ENCODE measurements at regions not wholly inside any gene's neighbourhood (a gene's known extent, or its start where the extent isn't known, plus 50 kb on each side); places are given as distances from the start of the nearest gene placed in this dataset.

DNA sequence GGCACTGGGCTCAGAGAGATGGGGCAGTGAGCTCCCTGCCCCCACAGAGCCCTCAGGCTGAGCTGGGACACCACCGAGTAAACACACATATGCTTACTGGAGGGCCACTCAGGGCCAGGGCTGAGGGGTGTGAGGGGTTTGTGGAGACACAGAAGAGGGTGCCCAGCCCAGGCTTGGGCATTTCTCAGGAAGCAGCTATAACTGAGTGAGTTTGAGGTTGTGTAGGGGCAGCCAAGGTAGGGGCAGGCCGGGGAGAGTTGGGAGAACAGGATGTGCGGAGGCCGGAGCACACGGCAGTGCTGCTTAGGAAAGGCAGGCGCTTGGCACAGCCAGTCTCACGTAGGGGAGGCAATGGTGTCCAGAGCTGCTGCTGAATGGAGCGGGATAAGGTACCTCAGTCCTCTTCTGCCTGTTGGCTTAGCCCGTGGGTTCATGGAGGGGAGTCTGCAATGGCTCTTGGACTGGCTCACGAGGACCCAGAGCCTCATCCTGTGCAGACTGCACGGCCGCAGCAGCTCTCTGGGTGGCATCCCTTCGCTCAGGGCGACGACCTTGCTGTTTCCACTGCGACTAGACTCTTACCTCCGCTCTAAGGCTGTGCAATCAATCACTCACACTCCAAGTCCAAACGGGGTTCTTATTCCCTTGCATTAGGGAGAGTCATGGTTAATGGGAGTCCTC, 466.1 kb upstream of the HS6ST1 start:
- DNase-seq, result no peak

DNA sequence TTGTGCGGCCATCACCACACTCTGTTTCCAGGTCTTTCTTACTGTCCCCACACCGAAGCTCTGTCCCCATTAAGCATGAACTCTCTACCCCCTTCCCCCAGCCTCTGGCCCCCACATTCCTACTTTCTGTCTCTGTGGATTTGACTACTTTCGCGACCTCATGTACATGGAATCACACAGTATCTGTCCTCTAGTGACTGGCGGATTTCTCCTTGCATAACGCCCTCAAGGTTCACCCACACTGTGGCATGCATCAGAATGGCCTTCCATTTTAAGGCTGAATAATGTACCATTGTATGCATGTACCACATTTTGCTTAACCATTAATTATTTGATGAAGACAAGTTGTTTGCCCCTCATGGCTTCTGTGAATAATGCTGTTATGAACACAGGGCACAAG, 467.6 kb upstream of the HS6ST1 start:
- DNase-seq, result no peak

DNA sequence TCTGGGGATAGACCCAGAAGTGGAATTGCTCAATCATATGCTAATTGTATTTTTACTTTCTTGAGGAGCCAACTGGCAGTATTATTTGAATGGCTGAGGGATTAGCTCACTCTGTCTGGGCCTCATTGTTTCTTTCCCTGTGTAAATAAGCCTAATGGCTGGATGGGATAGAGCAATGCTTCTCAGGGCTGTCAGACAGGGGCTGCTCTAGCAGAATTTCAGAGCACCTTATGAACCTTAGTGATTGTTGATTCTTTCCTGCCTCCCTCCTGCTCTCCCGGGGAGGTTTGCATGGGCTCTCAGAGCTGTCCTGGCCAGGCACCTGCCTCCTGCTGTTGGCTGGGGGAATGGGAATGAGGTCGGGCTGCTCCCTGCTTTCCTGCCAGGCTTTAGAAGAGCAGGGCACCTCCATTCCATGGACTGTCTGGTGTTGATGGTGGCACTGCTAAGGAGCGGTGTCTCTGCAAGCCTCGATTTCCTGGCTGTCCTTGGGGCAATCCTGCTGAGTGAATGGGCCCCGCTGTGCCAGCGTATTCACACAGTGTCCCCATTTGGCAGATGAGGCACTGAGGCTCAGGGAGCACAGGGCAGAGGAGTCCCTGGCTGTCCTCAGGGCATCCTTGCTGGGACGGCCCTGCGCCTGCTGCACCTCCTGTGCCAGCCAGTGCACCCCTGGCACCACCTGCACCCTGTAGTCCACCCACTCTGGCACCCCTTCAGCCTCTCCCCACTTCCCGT, 468.2 kb upstream of the HS6ST1 start:
- DNase-seq, result no peak

DNA sequence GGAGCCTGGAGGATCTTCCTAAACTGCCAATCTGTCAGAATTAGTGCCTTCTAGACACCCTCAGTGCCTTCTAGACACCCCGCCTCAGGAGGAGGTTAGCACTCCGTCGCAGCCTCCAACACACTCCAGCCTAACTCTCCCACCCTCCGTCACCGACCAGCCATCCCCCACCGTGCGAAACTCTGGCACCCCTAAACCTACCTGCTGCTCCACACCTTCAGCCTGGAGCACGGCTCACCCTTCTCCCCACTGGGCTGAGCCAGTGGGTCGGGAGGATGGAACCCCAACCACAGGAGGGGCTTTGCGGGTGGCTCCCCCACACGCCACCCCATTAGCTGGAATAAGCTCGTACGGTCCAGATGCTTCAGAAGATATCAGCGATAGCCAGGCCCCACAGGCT, 468.9 kb upstream of the HS6ST1 start:
- no peak for DNase-seq

DNA sequence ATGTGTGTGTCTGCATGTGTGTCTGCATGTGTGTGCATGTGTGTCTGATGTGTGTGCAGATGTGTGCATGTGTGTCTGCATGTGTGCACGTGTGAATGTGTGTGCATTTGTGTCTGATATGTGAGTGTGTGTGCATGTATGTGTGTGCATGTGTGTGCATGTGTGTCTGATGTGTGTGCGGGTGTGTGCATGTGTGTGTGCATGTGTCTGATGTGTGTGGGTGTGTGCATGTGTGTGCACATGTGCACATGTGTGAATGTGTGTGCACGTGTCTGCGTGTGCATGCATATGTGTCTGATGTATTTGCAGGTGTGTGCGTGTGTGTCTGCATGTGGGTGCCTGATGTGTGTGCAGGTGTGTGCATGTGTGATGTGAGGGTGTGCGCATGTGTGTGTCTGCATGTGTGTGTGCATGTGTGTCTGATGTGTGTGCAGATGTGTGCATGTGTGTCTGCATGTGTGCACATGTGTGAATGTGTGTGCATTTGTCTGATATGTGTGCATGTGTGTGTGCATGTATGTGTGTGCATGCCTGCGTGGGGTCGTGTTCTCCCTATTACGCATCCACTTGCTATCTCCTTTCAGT, 470.1 kb upstream of the HS6ST1 start:
- DNase-seq, result no peak

DNA sequence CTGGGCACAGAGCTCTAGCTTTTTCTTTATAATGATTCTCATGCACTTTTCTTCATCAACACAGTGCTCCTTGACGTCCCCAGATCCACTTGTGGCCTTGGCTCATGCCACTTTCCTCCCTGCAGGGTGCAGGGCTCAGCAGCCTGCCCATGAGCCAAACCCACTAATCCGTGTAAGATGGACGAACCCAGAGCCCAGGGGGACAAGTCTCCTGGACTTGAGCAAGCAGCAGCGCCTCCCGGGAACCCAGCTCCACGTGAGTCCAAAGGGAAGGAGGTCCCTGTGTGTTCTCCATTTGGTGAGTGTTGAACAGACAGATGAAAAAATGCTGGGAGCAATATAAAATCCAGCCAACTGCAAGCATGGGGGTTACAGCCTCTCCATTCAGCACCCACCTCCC, 470.6 kb upstream of the HS6ST1 start:
- DNase-seq, result no peak

DNA sequence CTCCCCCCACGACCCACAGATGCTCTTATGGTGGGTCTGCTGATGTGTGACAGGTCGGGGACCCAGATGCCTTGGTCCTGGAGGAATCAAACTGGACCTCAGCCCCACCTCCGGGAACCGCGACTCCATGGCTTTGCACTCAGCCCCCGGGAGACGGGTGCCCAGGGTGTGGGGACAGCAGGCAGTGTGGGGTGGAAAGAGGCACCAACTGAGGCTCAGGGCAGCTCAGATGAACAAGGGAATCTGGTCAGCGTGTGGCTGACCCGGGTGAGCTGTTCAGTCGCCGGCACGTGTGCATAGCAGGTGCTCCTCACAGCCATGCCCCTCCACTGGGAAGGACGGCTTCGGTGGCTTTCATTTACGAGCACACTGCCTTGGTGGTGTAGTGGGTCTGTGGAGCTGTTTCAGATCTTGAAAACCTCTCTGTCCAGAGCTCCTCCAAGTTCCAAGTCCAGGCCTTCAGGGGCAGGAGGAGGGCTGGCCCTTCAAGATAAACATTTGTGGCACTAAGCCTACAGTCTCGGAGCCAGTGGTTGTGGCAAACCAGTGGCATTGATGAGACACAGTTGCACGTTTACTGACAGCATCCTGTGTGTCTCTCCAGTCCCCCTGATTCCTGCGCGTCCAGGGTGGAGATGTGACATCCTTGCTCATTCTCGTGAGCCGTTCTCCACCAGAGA, 471.2 kb upstream of the HS6ST1 start:
- DNase-seq, result no peak

DNA sequence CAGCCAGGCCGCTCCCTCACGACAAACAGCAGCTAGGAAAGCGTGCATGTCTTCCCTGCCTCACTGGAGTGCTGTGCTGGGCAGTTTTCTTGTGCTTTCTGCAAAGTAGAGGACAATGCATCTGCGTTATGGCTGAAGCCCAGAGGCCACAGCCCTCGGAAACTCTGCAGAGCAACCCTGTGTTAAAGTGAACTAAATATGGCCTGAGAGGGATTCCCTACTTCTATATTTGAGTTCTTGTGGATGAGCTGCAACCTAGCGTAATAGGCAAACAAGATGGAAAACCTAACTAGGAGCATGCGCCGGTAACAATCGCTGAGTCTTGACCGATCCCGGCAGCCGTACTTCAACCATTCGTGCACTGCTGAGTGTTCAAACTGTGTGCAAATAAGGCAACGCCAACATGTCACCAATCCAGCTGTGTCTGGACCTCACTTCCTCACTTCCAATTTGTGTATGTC, 471.9 kb upstream of the HS6ST1 start:
- no peak for DNase-seq

DNA sequence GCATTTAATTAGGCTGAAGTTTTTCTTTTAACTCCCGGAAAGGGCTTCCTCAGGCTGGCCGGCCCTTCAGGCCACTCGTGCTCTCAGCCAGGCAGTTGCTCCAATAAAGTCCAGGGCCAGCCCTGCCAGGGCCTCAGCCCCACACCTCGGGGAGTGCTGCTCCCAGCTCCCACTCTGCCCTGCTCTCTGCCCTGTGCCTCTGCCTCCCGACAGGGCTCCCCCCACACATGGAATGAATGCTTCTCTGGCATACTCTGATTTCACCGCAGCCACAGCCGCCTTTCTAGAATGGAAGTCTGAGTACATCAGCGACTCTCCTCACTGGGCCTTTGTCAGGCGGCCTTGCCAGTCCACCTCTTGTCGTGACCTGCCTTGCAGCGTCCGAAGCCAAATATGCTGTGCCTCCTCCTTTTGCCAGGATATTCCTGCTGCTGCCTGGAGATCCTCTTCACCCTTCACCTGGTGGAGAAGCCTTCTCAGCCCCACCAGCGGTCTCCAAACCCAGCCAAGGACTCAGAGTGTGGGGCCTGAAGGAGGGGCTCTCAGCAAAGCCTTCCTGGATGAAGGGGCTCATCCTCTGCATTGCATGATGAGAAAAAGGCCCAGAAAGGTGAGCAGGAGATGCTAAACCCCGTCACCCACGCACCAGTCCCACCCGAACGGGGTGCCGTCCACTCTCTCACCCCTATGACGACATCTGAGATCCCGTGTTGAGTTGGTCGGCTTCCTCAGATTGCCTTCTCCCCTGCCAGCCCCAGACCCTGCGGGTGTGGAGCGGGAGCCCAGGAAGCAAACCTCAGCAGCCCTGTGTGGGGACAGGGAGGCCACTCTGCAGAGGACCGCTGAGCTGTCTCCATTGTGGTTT, 472.7 kb upstream of the HS6ST1 start:
- DNase-seq, result no peak

DNA sequence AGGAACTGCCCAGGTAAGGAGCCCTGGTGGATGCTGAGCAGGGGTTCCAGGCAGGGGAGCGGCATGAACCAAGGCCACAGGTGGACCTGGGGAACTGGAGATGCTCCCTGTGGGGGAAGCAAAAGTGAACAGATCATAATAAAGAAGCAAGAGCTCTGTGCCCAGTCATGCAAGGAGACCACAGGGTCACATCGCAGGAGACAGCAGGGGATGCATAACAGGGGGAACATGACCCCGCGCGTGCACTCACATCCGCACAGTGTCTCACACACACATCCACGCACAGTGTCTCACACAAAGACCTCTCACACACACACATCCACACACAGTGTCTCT, 473.3 kb upstream of the HS6ST1 start:
- no peak for DNase-seq

DNA sequence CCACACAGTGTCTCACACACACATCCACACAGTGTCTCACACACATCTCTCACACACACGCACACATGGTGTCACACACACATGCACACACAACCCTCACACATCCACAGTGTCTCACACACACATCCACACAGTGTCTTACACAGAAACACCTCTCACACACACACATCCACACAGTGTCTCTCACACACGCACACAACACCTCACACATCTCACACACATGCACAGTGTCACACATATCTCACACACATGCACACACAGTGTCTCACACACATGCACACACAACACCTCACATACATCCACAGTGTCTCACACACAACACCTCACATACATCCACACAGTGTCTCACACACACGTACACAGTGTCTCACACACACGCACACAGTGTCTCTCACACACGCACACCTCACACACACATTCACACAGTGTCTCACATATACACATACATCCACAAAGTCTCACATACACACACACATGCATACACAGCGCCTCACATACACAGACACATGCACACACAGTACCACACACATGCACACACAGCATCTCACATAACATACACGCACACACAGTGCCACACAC, 473.9 kb upstream of the HS6ST1 start:
- no peak for DNase-seq

DNA sequence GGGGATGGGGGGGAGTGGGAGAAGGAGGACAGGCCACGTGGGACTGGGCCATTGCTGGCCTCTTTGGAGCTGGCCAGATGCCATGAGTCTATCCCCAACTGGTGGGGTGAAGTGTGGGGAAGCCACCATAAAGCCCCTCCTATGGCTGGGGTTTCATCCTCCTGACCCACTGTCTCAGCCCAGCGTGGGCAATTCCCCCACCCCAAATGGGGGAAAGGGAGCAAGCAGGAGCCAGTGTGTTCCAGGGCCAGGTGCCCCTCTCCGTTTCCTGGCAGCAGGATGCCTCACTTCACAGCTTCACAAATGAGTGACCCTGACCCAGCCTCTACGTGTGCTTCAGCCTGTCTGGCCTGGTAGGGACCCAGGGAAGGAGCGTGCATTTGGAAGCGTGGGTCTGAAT, 474.7 kb upstream of the HS6ST1 start:
- no peak for DNase-seq

DNA sequence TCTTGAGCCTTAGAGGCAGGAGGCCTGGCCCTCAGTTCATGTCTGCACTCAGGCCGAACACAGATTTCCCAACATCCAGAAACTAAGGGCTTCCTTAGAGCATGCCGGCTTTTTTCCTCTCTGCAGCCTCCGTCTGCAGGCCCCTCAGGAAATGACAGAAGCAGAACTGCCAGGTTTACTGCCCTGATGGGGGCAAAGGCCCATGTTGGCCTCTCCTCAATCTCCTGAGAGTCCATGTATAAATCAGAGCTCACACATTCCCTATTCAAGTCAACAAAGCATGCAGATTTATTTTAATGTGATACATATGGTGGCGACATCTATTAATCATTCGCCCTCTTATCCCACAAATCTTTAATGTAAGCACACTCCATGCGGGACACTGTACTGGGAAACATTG, 475.6 kb upstream of the HS6ST1 start:
- no peak for DNase-seq

DNA sequence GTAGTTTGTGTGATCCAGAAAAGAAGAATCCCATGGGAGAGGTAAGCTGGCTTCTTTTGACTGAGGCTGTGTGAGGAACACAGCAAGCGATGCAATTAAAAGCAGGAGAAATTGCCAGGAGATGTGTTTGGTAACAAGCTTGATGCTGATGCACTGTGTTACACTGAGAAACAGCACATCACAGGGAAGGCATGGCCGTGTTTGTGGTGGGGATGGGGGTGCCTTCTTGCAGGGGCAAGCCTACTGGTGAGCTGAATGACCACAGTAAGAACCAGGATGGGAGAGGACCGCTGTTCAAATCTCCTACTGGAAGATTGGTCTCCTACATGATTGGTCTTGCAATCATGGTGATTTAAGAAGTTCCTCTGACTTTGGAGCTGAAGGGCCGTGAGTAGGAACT, 477.7 kb upstream of the HS6ST1 start:
- DNase-seq, result no peak

DNA sequence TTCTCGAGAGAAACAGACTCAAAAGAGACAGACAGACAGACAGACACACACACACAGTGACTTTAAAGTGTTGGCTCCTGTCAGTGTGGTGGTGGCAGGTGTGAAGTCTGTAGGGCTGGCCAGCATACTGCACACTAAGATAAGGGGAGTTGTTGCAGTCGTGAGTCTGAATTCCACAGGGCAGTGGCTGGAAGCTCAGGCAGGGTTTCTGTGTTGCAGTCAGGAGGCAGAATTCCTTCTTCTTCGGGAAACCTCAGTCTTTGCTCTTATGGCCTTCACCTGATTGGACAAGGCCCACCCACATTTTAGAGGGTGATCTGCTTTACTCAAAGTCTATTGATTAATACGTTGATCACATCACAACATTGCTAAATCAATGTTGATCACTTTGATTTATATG, 478.4 kb upstream of the HS6ST1 start:
- no peak for DNase-seq

DNA sequence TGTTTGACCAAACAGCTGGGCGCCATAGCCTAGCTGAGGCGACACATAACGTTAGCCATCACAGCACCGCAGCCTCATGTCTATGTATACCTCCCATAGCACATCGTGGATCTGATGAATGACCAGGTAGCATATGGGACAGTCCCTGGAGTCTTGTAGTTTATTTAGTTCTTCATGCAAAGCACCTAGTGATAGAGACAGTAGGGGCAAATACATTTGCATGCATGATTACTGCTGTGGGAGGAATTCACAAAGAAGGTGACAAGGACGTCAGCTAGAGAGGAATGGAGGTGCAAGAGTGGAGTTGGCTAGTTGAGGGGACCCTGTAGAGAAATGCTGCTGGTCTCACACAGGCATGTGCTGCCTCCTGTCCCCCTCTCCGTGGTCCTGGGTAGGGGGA, 478.9 kb upstream of the HS6ST1 start:
- DNase-seq, result no peak

DNA sequence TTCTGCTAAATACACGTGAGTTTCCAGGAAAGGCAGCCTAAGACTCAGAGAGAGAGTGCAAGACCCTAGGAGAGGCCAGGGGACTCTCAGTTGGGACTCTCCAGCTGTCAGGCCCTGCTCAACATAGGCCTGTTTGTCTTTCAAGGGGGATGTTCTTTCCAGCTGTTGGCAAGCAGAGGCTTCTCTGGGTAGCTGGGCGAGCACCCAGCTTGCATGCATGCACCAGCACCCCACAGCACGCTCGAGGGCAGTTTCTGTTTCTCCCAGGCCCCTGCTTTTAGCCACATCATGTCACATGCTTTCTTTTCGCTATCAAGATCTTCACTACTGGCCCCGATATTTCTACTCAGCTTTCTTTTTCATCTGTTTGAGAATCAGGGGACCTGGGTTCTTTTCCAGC, 479.3 kb upstream of the HS6ST1 start:
- no peak for DNase-seq

DNA sequence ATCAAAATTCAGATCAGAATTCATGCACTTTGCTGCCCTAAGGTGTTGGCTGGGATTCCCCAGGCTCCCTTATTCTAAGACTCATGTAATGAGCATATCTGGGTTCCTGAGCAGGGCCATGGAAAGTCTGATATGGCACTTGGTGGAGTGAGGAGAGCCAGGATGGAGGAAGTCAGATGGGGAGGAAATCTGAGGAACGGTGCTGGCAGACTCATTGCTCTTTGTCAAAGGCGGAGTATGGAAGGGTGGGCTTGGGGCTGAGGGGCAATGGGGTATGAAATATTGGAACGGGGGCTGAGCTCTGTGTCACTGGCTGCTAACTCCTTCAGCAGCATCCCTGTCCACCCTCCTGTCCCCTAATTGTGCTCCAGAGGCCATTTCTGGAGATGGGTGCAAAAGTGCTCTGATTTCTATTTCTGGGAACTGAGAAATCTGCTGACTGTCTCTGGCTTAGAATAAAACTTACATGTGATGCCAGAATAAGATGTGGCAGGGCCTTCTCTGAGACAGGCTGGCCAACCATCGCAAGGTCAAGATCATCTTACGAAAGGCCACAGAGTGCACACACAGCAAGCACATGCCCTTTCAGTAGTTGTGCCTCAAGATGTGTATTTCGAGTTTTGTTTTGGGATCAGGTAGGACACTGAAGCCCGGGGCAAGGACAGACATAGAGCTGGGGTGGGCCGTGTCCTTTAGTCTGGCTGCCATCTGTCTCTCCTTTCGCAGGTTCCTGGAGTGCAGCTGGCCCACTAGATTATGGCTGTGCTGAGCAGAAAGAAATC, 480.0 kb upstream of the HS6ST1 start:
- no peak for DNase-seq

DNA sequence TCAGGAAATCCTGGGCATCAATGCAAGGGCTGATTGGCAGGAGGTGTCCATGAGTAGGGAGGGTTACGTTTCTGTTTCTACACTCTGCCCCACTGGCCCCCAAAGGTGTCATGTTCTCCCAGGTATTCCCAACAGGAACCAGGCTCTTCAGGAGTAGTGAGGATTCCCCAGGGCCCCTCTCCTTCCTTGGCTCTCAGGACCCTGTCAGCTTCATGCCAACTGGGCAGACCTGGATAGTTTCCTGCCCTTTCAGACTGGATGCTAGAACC, 480.6 kb upstream of the HS6ST1 start:
- DNase-seq, result no peak

DNA sequence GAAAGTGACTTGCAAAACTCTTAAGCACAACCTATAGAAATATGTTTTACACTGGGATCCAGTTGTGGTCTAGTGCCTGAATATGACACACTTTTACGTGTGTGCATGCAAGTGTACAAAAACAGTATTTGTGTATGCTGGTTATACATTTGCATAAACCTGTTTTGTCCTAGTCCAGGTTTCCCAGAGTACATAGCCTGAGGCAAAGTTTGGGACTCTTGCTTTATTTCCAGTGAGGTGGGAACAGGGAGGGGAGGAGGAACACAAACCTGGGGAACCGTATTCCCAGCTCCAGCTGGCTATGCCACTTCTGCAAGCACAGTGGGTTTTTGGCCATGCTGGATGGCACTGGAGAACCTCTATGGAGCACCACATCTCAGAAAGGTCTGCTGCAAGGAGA, 481.1 kb upstream of the HS6ST1 start:
- no peak for DNase-seq

DNA sequence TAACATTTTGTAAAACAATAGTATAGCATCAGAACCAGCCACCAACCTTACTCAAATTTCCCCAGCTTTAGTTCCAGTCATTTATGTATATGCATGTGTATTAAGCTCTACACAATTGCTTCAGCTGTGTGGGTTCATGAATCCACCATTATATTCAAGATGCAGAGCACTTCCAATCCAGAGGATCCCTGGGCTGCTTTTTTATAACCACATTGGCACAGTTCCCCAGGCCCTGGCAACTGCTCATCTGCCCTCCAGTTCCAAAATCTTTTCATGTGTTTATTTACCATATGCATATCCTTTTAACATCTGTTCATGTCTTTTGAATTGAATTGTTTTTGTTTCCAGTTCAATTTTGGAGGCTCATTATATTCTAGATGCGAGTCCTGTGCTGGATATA, 482.9 kb upstream of the HS6ST1 start:
- DNase-seq, result no peak

DNA sequence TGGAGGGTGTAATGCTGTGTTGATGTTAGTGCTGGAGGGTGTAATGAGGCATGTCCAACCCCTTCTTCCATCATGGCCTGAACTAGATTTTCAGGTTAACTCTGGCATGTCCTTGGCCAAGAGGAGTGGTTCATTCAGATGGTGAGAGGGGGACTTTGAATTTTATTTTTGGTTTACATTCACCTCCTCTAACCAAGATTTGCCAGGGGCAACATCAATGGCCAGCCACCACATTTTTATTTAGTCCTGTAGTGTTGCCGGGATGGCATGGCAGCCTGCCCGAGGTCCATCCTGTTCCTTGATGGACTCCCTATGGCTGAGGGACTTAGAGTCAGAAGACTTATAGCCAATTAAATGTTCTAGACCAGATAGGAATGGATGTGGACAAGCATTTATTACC, 484.6 kb upstream of the HS6ST1 start:
- no peak for DNase-seq
